GM12873 (cell line): ENCODE measurements at regions not wholly inside any gene's neighbourhood (a gene's known extent, or its start where the extent isn't known, plus 50 kb on each side); places are given as distances from the start of the nearest gene placed in this dataset.

ENCODE experiments used
- TF ChIP-seq, protein P1 (sequence below): IDR thresholded peaks from 2 replicates; pipeline ENCODE4 v1.5.1; 2012; ENCODE audit warnings: low read depth, mild to moderate bottlenecking, moderate library complexity, low read length, control low read depth; ENCODE audit not compliant: insufficient read depth; ENCODE audit errors: missing control alignments

DNA sequence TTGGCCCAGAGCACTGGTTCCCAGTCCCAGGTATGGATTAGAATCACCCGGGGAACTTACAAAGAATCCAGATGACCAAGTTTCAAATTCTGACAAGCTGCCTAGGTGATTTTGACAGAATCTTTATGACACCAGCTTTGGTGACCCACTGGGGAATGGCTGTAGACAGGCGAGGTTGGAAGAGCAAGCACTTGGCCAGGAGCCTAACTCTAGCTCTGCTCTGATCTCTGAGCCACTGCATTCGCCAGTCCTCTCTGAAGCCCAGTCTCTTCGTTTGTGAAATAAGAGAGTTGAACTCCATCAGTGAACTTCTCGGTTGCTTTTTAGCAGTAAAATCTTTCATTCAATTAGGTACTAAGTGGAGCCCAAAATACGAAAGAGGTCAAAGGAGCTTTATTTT, 161.2 kb downstream of the VEGFA start:
- TF ChIP-seq, protein P1, sequence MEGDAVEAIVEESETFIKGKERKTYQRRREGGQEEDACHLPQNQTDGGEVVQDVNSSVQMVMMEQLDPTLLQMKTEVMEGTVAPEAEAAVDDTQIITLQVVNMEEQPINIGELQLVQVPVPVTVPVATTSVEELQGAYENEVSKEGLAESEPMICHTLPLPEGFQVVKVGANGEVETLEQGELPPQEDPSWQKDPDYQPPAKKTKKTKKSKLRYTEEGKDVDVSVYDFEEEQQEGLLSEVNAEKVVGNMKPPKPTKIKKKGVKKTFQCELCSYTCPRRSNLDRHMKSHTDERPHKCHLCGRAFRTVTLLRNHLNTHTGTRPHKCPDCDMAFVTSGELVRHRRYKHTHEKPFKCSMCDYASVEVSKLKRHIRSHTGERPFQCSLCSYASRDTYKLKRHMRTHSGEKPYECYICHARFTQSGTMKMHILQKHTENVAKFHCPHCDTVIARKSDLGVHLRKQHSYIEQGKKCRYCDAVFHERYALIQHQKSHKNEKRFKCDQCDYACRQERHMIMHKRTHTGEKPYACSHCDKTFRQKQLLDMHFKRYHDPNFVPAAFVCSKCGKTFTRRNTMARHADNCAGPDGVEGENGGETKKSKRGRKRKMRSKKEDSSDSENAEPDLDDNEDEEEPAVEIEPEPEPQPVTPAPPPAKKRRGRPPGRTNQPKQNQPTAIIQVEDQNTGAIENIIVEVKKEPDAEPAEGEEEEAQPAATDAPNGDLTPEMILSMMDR, result no peak

DNA sequence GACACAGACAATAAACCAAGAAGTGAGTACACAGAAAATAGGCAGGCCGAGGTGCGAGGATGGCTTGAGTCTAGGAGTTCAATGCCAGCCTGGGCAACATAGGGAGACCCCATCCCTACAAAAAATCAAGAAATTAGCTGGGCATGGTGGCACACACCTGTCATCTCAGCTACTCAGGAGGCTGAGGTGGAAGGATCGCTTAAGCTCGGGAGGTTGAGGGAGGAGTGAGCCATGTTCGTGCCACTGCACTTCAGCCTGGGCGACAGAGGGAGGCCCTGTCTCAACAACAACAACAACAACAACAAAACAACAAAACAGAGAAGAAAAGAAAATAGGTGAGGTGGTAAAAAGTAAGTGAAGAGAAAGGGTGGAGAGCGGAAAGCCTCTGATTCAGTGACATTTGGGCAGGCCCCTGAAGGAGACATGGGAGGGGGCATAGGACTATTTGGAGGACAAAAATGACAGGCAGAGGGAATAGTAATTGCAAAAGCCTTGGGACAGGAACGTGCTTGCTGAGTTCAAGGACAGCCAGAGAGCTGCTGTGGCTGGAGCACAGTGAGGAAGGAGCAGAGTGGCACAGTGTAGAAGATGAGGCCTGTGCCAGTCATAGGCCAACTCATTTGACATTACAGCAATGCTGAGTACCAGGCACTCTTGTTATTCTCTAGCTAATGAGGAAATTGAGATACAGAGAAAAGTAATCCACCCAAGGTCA, 160.6 kb downstream of the VEGFA start:
- TF ChIP-seq, protein P1, result no peak

DNA sequence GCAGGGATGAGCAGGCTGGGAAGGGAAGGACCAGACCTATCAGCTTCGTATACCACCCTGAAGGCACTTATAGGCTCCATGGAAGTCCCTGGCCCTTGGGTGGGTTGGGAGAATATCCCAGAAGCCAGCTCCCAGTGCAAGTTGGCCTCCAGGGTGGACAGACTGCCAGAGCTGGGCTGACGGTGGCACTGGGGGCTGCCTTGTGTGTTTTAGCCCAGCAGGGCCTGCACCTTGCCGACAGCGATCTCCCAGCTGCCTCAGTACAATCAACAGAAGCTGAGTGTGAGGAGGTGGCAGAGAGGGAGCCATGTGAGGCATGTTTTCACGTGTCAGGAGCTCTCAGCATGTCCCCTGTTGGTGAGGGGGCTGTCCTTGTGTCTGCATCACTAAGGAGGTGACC, 159.5 kb downstream of the VEGFA start:
- TF ChIP-seq, protein P1, result no peak

DNA sequence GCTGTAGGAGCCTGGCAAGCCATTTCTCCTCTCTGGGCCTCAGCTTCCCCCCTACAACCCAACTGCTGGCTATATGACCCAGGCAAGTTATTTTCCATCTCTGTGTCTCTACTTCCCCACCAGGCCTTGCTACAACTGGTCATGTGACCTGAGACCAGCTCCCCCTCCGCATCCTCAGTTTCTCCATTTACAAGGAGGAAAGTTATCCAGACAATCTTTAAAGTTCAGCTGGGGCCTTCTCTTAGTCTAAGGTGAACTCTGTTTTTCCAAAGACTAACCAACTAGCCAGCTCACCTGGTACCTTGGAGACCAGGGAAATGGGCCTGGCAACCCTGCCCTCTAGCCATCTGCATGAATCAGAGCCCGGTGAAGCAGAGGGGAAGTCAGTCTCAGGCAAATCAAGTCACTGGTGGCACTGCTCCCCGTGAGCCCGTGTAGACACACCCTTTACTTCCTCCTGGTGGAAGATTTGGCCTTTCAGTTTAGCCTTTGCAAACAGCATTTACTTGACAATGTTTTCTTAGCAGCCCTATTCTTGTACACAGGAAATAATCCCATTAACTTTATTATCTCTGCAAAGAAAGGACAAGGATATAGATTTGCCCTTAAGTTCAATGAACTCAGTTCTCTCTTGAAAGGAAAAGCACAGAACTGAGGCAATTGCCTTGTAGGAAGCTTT, 157.7 kb downstream of the VEGFA start:
- TF ChIP-seq, protein P1, result no peak

DNA sequence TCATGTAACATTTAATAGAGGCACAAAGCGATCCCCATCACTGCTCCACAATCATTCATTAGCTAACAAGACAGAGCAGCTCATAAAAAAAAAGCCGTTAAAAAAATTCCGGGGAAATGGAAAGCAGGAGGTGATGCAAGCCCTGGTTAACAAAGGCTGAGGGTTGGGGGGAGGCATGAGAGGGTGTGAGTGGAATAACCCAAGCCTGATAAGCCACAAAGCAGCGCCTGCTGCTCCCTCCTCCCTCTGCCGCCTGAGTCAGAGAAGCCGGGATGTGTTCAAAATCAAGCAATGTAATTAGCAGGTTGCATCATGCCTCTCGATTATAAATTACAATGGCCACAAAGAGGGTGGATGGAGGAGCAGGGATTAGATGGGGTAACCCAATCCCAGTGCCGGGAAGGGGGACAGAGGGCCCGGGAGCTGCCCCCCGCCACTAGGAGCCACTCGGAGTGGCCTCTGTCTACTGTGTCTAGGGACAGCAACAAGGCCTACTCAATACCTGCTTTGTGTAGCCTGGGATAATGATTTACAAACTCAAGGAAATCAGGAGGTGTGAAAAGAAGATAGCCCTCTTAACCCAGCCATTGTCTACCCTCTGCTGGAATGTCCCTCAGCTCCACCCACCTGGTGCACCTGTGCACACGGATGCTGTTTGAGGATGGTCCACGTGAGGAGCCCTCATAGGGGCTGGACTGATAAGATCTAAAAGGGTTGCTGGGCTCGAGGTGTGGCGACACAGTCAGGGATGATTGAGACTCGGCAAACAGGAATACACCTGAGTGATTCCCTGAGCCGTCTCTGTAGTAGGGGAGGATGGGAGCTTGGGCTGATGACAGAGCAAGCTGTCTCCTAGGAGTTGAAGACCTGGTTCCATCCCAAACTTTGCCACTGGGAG, 156.9 kb downstream of the VEGFA start:
- TF ChIP-seq, protein P1, result no peak

DNA sequence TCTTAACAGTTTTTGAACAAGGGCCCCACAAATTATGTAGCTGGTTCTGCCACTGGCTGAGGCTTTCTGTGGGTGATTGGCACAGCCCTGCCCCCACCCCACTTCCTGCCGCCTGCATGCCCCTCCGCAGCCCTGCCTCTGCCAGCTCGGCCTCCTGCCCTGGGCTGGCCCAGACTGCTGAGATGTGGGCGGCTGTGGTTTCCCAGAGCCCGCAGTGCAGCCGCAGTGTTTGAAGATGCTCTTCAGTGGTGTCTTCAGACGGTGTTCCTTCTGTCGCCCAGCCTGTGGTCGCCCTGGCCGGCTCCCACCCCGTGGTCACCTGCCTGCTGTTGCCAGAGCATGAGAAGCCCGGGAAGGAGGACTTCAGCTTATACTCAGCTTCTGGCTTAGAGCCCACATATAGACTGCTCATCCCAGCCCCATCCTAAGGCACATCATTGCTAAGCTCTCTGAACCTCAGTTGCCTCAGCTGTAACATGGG, 154.3 kb downstream of the VEGFA start:
- TF ChIP-seq, protein P1, result no peak
